SK-N-MC (cell line): ENCODE measurements at regions not wholly inside any gene's neighbourhood (a gene's known extent, or its start where the extent isn't known, plus 50 kb on each side); places are given as distances from the start of the nearest gene placed in this dataset.

Source experiments
- EZH2 ChIP-seq: fragments of 200-600 bp; sonication (generic); IDR thresholded peaks from one replicate; pipeline ENCODE4 v1.6.1; 2017; ENCODE audit warnings: antibody characterized with exemption
- FOXP2 ChIP-seq: optimal IDR thresholded peaks from 2 replicates; pipeline ENCODE3; 2011; ENCODE audit warnings: mild to moderate bottlenecking, moderate library complexity; ENCODE audit not compliant: insufficient read depth; ENCODE audit errors: extremely low read length, control extremely low read depth
- POLR2AphosphoS5 ChIP-seq: IDR thresholded peaks from 2 replicates; pipeline ENCODE4 v1.6.1; 2012; ENCODE audit warnings: mild to moderate bottlenecking, low read depth, low read length, borderline replicate concordance

- no peak for TF ChIP-seq POLR2AphosphoS5
- TF ChIP-seq EZH2: no peak
- TF ChIP-seq FOXP2: no peak
Observed at GRCh38 chr2:144890828-144891227, 370.9 kb upstream of the ZEB2 start.
